Gastrocnemius medialis (tissue), 4 donors: ENCODE measurements at regions not wholly inside any gene's neighbourhood (a gene's known extent, or its start where the extent isn't known, plus 50 kb on each side); places are given as distances from the start of the nearest gene placed in this dataset.

Experiments used
- POLR2A ChIP-seq, 2 donors: fragments of 450-650 bp; IDR thresholded peaks; one replicate each; pipeline ENCODE4 v1.6.1; 2017; ENCODE audit warnings: antibody characterized with exemption in 2 of 2, mild to moderate bottlenecking in 2 of 2, moderate library complexity in 2 of 2
- TF ChIP-seq, protein P1 (sequence below), 5 experiments: fragments of 450-650 bp in 3 of 5; fragments of 200-600 bp in 2 of 5; sonication (generic) in 2 of 5; IDR thresholded peaks in 4 of 5; conservative IDR thresholded peaks in 1 of 5; 1 replicate in 4 of 5; 2 replicates in 1 of 5; pipeline ENCODE4 v1.5.1; 2016 to 2019; ENCODE audit warnings: antibody characterized with exemption in 5 of 5, mild to moderate bottlenecking in 3 of 5, moderate library complexity in 3 of 5

DNA sequence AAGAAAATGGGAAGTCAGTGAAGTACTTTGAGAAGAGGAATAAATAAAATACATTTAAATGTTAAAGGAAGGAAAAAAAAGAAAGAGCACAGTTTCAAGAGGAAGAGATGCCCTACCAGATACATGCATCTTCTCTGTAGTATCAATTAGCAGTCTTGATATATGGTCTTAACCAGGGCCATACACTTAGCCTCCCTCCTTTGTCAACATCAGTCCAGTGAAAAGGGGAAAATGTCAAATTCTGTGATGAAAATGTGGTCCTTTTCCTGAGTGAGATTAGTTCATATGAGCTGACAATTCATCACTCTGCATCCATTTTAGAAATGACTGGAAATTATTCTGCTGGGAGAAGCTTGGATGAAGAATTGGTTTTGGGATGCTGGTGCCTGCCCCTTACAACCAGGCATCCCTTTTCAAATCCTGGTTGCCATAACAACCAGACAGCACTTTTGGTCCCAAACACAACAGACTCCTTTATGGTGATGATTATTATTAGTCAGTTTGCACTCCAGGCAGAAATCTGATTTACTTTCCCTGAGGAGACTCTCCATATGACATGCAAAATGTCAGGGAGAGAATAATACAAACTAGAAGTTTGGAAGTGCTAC, 933.6 kb upstream of the CDH8 start:
- TF ChIP-seq, protein P1, sequence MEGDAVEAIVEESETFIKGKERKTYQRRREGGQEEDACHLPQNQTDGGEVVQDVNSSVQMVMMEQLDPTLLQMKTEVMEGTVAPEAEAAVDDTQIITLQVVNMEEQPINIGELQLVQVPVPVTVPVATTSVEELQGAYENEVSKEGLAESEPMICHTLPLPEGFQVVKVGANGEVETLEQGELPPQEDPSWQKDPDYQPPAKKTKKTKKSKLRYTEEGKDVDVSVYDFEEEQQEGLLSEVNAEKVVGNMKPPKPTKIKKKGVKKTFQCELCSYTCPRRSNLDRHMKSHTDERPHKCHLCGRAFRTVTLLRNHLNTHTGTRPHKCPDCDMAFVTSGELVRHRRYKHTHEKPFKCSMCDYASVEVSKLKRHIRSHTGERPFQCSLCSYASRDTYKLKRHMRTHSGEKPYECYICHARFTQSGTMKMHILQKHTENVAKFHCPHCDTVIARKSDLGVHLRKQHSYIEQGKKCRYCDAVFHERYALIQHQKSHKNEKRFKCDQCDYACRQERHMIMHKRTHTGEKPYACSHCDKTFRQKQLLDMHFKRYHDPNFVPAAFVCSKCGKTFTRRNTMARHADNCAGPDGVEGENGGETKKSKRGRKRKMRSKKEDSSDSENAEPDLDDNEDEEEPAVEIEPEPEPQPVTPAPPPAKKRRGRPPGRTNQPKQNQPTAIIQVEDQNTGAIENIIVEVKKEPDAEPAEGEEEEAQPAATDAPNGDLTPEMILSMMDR (IDR thresholded peaks at IDR 0.05 in 4 of 5, conservative IDR thresholded peaks at IDR 0.05 in 1 of 5), result no peak
- TF ChIP-seq POLR2A (IDR thresholded peaks at IDR 0.05), result no peak
